Gastroesophageal sphincter (tissue), 4 donors: ENCODE measurements at regions not wholly inside any gene's neighbourhood (a gene's known extent, or its start where the extent isn't known, plus 50 kb on each side); places are given as distances from the start of the nearest gene placed in this dataset.

Experiments used
- ATAC-seq: fragments of 150-250 bp; one replicate; pipeline ENCODE4 v1.9.1; 2016; ENCODE audit warnings: mild to moderate bottlenecking, moderate library complexity
- H3K27ac ChIP-seq, 4 donors: fragments of 200-600 bp; sonication (generic) in 3 of 4; 1 replicate in 3 of 4; 2 replicates in 1 of 4; pipeline ENCODE4 v1.5.1; 2016 to 2019
- H3K27me3 ChIP-seq: fragments of 200-600 bp; sonication (generic); one replicate; pipeline ENCODE4 v1.5.1; 2019
- H3K36me3 ChIP-seq, 2 donors: fragments of 200-600 bp; sonication (generic); one replicate each; pipeline ENCODE4 v1.5.1; 2019; ENCODE audit warnings: control low read depth in 1 of 2
- H3K4me1 ChIP-seq, 3 donors: fragments of 200-600 bp; sonication (generic); 1 replicate in 2 of 3; 2 replicates in 1 of 3; pipeline ENCODE4 v1.5.1; 2016 to 2019; ENCODE audit warnings: control low read depth in 2 of 3
- H3K4me3 ChIP-seq, 2 donors: fragments of 200-600 bp; sonication (generic); one replicate each; pipeline ENCODE4 v1.5.1; 2019; ENCODE audit warnings: mild to moderate bottlenecking in 1 of 2, moderate library complexity in 1 of 2
- H3K9me3 ChIP-seq, 3 donors: fragments of 200-600 bp; sonication (generic); one replicate each; pipeline ENCODE4 v1.5.1; 2017 to 2019; ENCODE audit warnings: control low read depth in 2 of 3
- EP300 ChIP-seq: sonication (generic); formaldehyde crosslinking; IDR thresholded peaks from one replicate; pipeline ENCODE4 v1.6.1; 2017; ENCODE audit warnings: antibody characterized with exemption, mild to moderate bottlenecking
- POLR2A ChIP-seq, 2 donors: fragments of 450-650 bp; IDR thresholded peaks; one replicate each; pipeline ENCODE4 v1.6.1; 2017; ENCODE audit warnings: antibody characterized with exemption in 2 of 2, mild to moderate bottlenecking in 2 of 2, moderate library complexity in 1 of 2
- POLR2AphosphoS5 ChIP-seq: sonication (generic); formaldehyde crosslinking; IDR thresholded peaks from one replicate; pipeline ENCODE4 v1.6.1; 2017; ENCODE audit warnings: antibody characterized with exemption
- WGBS, 2 donors: methylation state at CpG; one replicate each; pipeline ENCODE4 v1.1.5; 2018; ENCODE audit warnings: low coverage in 1 of 2; 5-methylcytosine and 5-hydroxymethylcytosine counted together
- TF ChIP-seq, protein P1 (sequence below), 4 experiments: fragments of 200-600 bp in 2 of 4; fragments of 450-650 bp in 2 of 4; sonication (generic) in 1 of 4; IDR thresholded peaks; one replicate each; pipeline ENCODE4 v1.5.1; 2017 to 2019; ENCODE audit warnings: antibody characterized with exemption in 4 of 4, mild to moderate bottlenecking in 2 of 4, moderate library complexity in 2 of 4

DNA sequence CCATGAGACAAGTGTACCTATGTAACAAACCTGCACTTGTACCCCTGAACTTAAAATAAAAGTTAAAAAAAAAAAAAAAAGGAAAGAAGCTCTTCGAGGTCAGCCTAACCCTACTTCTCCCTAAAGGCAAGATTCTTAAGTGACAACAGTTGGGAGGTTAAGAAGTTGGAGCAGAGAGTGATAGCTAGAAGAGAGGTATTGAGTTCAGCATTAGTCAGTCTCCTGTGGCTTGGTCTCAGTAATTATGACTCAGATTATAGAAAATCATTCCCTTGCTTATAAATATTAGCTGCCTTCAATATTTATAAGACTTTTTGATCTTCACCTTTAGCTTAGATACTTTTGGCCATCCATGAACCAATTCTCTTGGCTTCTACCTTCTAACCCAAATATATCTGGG lies 926.8 kb upstream of the SLC39A10 start:
- Histone ChIP-seq H3K27ac (no peak overlapping the region), H3K9me3 (peaks cover 0 to 7% (median 0%) of the 10 kb centered on the region in 3 donors), H3K27me3 (no peaks in the 10 kb centered on the region), H3K4me3 (no peak overlapping the region), H3K36me3 (no peaks in the 10 kb centered on the region), H3K4me1 (no peaks in the 10 kb centered on the region)
- ATAC-seq, result no peak
- TF ChIP-seq EP300, result no peak
- TF ChIP-seq POLR2AphosphoS5, result no peak
- no peak for TF ChIP-seq POLR2A (IDR thresholded peaks at IDR 0.05)
- TF ChIP-seq, protein P1, sequence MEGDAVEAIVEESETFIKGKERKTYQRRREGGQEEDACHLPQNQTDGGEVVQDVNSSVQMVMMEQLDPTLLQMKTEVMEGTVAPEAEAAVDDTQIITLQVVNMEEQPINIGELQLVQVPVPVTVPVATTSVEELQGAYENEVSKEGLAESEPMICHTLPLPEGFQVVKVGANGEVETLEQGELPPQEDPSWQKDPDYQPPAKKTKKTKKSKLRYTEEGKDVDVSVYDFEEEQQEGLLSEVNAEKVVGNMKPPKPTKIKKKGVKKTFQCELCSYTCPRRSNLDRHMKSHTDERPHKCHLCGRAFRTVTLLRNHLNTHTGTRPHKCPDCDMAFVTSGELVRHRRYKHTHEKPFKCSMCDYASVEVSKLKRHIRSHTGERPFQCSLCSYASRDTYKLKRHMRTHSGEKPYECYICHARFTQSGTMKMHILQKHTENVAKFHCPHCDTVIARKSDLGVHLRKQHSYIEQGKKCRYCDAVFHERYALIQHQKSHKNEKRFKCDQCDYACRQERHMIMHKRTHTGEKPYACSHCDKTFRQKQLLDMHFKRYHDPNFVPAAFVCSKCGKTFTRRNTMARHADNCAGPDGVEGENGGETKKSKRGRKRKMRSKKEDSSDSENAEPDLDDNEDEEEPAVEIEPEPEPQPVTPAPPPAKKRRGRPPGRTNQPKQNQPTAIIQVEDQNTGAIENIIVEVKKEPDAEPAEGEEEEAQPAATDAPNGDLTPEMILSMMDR (IDR thresholded peaks at IDR 0.05), result no peak
- WGBS, 2 donors, result 76 to 100% methylated on average over 1 of the region's 1 CpG

DNA sequence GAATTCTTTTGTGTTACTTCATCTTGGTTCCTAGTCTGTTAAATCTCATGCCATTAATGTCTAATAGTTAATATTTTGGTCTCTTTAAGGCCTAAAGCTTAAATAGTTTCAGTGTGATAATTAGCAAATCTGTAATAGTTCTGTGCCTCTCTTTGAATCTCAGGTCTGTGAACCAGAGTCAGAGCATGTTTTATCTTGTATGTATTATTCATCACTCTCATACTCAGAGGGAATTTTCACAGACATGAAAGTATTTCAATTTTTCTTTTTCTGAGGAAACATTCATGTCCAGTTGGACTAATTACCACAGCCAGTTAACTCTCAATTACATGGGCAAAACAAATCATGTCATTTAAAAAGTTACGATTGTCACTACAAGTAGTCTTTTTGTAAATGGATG lies 931.9 kb upstream of the SLC39A10 start:
- WGBS, 2 donors, result 79 to 83% methylated on average over 1 of the region's 1 CpG
- no peak for ATAC-seq
- H3K4me3 ChIP-seq, result no peak overlapping the region
- no peaks in the 10 kb centered on the region for H3K36me3 ChIP-seq
- no peak overlapping the region for H3K27ac ChIP-seq
- no peaks in the 10 kb centered on the region for H3K27me3 ChIP-seq
- H3K9me3 ChIP-seq, result no peaks in the 10 kb centered on the region
- TF ChIP-seq POLR2AphosphoS5 (no peak), EP300 (no peak), POLR2A (IDR thresholded peaks at IDR 0.05) (no peak)
- TF ChIP-seq, protein P1 (IDR thresholded peaks at IDR 0.05), result no peak
- H3K4me1 ChIP-seq, result no peaks in the 10 kb centered on the region

DNA sequence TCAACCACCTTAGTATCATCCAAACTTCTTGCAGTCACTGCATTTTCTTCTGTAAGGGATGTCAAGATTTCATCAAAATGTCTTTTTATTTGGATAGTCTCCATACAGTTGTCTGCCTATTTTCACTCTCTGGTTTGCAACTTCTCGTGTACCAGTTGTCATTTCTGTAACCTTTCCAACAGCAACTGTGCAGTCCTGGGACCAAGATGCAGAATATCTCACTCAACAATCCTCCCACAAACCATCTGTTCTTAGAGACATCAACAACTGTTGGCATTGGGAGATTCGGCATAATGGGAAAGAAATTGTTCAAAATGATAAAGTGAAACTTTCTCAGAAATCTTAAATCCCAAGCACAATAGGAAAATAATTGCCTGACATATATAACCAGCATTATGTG lies 933.6 kb upstream of the SLC39A10 start:
- Histone ChIP-seq H3K36me3 (no peaks in the 10 kb centered on the region), H3K4me1 (no peaks in the 10 kb centered on the region), H3K4me3 (no peak overlapping the region), H3K27me3 (no peaks in the 10 kb centered on the region), H3K27ac (no peak overlapping the region), H3K9me3 (no peaks in the 10 kb centered on the region)
- no peak for ATAC-seq
- no peak for TF ChIP-seq POLR2AphosphoS5
- TF ChIP-seq POLR2A (IDR thresholded peaks at IDR 0.05), result no peak
- TF ChIP-seq, protein P1 (IDR thresholded peaks at IDR 0.05), result no peak
- TF ChIP-seq EP300, result no peak
- WGBS, 2 donors, result 36 to 50% methylated on average over 2 of the region's 2 CpGs

DNA sequence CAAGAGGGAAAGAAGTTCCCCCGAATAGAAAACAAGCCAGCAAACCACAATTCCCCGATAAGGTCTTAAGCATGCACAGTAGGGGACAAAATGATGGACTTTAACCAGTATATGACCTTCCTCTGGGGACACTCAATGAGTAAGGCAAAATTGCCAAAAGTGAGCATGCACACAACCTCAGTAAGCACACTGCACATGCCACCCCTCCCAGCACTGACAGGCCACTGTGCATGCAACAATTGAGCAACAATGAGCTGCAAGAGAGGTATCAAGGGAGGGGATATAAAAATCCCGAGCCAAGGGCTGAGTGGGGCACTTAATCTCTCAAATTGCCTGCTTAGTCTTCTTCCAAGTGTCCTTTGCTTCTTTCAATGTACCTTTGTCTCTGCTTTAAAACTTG lies 935.8 kb upstream of the SLC39A10 start:
- no peaks in the 10 kb centered on the region for H3K9me3 ChIP-seq
- 88 to 92% methylated on average over 1 to 3 of the region's 3 CpGs for WGBS, 2 donors
- no peaks in the 10 kb centered on the region for H3K27me3 ChIP-seq
- ATAC-seq, result no peak
- no peaks in the 10 kb centered on the region for H3K36me3 ChIP-seq
- no peak overlapping the region for H3K27ac ChIP-seq
- H3K4me1 ChIP-seq, result no peaks in the 10 kb centered on the region
- TF ChIP-seq, protein P1 (IDR thresholded peaks at IDR 0.05), result no peak
- TF ChIP-seq POLR2AphosphoS5, result no peak
- no peak for TF ChIP-seq POLR2A (IDR thresholded peaks at IDR 0.05)
- TF ChIP-seq EP300, result no peak
- H3K4me3 ChIP-seq, result no peak overlapping the region

DNA sequence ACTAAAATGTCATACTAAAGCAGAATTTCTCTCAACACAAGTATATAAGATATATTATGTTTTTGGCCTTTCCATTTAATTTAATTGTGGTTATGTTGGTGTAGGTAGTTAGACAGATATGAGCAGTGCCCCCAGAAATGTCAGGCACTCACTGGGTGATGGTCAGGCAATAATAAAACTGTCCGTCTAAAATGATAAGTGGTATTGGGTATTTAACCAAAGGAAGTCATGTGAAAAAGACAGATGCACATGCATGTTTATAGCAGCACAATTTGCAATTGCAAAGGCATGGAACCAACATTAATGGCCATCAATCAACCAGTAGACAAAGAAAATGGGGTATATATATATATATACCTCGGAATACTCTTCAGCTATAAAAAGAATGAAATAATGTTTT lies 936.6 kb upstream of the SLC39A10 start:
- Histone ChIP-seq H3K9me3 (no peaks in the 10 kb centered on the region), H3K36me3 (no peaks in the 10 kb centered on the region), H3K27ac (no peak overlapping the region), H3K4me3 (no peak overlapping the region), H3K27me3 (no peaks in the 10 kb centered on the region), H3K4me1 (no peaks in the 10 kb centered on the region)
- no peak for ATAC-seq
- TF ChIP-seq POLR2AphosphoS5 (no peak), POLR2A (IDR thresholded peaks at IDR 0.05) (no peak), EP300 (no peak)
- TF ChIP-seq, protein P1 (IDR thresholded peaks at IDR 0.05), result no peak
- whole genome bisulfite sequencing, 2 donors, result 88 to 100% methylated on average over 1 to 2 of the region's 2 CpGs
